ENCODE measurements at regions not wholly inside any gene's neighbourhood (a gene's known extent, or its start where the extent isn't known, plus 50 kb on each side); places are given as distances from the start of the nearest gene placed in this dataset.

GRCh38 chr6:105804000-105804399 lies 282.1 kb upstream of the PRDM1 start:
- CTCF ChIA-PET = no interaction called here
- H3K4me1 ChIP-seq = peaks cover 18% of the 10 kb centered on the region
- no peak overlapping the region for H3K4me3 ChIP-seq
- no peak for ATAC-seq
- H3K9me3 ChIP-seq = peaks cover 21% of the 10 kb centered on the region; the same call in 2 of the 3 replicates
- FAIRE-seq = no peak
- peak overlapping the region; percentile 60 to 76; a peak in 3 of 6 replicates for H3K27ac ChIP-seq
- DNase-seq (ENCODE audit: low read depth in 1 of 2, low spot score in 1 of 2) = no peak
- no peak overlapping the region for H3K4me2 ChIP-seq
- WGBS (ENCODE audit: missing lambda C conversion rate) = 88% methylated on average over 1 of the region's 1 CpG
- TF ChIP-seq PBX3 (IDR thresholded peaks at IDR 0.05) (no peak), CBX8 (IDR thresholded peaks at IDR 0.05) (no peak), EHF (CRISPR knock-in tag; IDR thresholded peaks at IDR 0.05) (no peak), ZSCAN20 (CRISPR knock-in tag; IDR thresholded peaks at IDR 0.05) (no peak), POLR2AphosphoS2 (conservative IDR thresholded peaks at IDR 0.05; ENCODE audit: low read length) (no peak), HEYL (CRISPR knock-in tag; IDR thresholded peaks at IDR 0.05) (no peak), HES2 (IDR thresholded peaks at IDR 0.05) (no peak), FOSB (CRISPR knock-in tag; IDR thresholded peaks at IDR 0.05) (no peak), RAD21 (conservative IDR thresholded peaks at IDR 0.05 in 1 of 2, IDR thresholded peaks at IDR 0.05 in 1 of 2) (no peak), USF2 (IDR thresholded peaks at IDR 0.05) (no peak), RFX5 (IDR thresholded peaks at IDR 0.05) (no peak), RNF2 (IDR thresholded peaks at IDR 0.05; ENCODE audit: borderline replicate concordance, low read depth) (no peak), KDM1A (IDR thresholded peaks at IDR 0.05; ENCODE audit: low read depth) (no peak), CHD2 (IDR thresholded peaks at IDR 0.05; ENCODE audit: low read length, partially characterized antibody) (no peak), FOXS1 (CRISPR knock-in tag; IDR thresholded peaks at IDR 0.05) (no peak), CBX2 (IDR thresholded peaks at IDR 0.05; ENCODE audit: borderline replicate concordance, low read depth) (no peak), ELK1 (IDR thresholded peaks at IDR 0.05; ENCODE audit: low read depth, low read length) (no peak), TP53 (CRISPR knock-in tag; IDR thresholded peaks at IDR 0.05) (no peak)
- POLR2A ChIA-PET = no interaction called here

- ATAC-seq (no peak), FAIRE-seq (no peak), DNase-seq (ENCODE audit: low read depth in 1 of 2, low spot score in 1 of 2) (no peak)
- Histone ChIP-seq H3K4me1 (peaks cover 18% of the 10 kb centered on the region), H3K27ac (peak overlapping the region; percentile 16 to 32; a peak in 2 of 6 replicates), H3K4me2 (no peak overlapping the region), H3K9me3 (peaks cover 19% of the 10 kb centered on the region; the same call in 2 of the 3 replicates), H3K4me3 (no peak overlapping the region)
- CTCF ChIA-PET = no interaction called here
- 80% methylated on average over 2 of the region's 2 CpGs for WGBS (ENCODE audit: missing lambda C conversion rate)
- TF ChIP-seq NR3C1 (IDR thresholded peaks at IDR 0.05) = no peak
- no peak for TF ChIP-seq PBX3 (IDR thresholded peaks at IDR 0.05)
- POLR2A ChIA-PET = no interaction called here
Observed at GRCh38 chr6:105803442-105803841, 282.7 kb upstream of the PRDM1 start.

- DNase-seq (ENCODE audit: low read depth in 1 of 2, low spot score in 1 of 2) = no peak
- H3K4me1 ChIP-seq = peaks cover 22% of the 10 kb centered on the region
- H3K4me3 ChIP-seq = no peak overlapping the region
- no peak overlapping the region; a peak in 1 of 6 replicates for H3K27ac ChIP-seq
- ATAC-seq = no peak
- whole genome bisulfite sequencing (ENCODE audit: missing lambda C conversion rate) = 84% methylated on average over 3 of the region's 3 CpGs
- CTCF ChIA-PET = no interaction called here
- POLR2A ChIA-PET = no interaction called here
- no peak overlapping the region for H3K4me2 ChIP-seq
- no peak for FAIRE-seq
- peaks cover 19% of the 10 kb centered on the region; the same call in 2 of the 3 replicates for H3K9me3 ChIP-seq
- TF ChIP-seq PHF8 (IDR thresholded peaks at IDR 0.05; ENCODE audit: borderline replicate concordance, low read depth) (no peak), FOSL2 (IDR thresholded peaks at IDR 0.05) (no peak), FOSL2 (CRISPR knock-in tag; IDR thresholded peaks at IDR 0.05) (no peak), CBX8 (IDR thresholded peaks at IDR 0.05) (no peak), RNF2 (IDR thresholded peaks at IDR 0.05; ENCODE audit: borderline replicate concordance, low read depth) (no peak), SMC3 (IDR thresholded peaks at IDR 0.05) (no peak), PBX3 (IDR thresholded peaks at IDR 0.05) (no peak), HMGXB4 (CRISPR knock-in tag; IDR thresholded peaks at IDR 0.05; ENCODE audit: borderline replicate concordance) (no peak), HDAC2 (IDR thresholded peaks at IDR 0.05) (no peak), CTCF (IDR thresholded peaks at IDR 0.05) (no peak)
Observed at GRCh38 chr6:105802703-105803102, 283.4 kb upstream of the PRDM1 start.
